Caco-2 (cell line): ENCODE measurements at regions not wholly inside any gene's neighbourhood (a gene's known extent, or its start where the extent isn't known, plus 50 kb on each side); places are given as distances from the start of the nearest gene placed in this dataset.

ENCODE experiments used
- BruUV-seq: library from RNA; stranded (reverse); fragments of 400-500 nt; replicated peaks from 2 replicates; lab custom pipeline; 2021; lab: Mats Ljungman, UMichigan
- CTCF ChIA-PET: fragments of 300-600 bp; sonication (Branson Sonifier 250); formaldehyde crosslinking; loops from one replicate; lab custom pipeline; 2022; ENCODE audit warnings: antibody characterized with exemption; lab: Charles Lee
- POLR2A ChIA-PET: fragments of 300-600 bp; sonication (Branson Sonifier 250); formaldehyde crosslinking; loops from one replicate; lab custom pipeline; 2022; ENCODE audit warnings: antibody characterized with exemption; lab: Charles Lee
- DNase-seq, 2 experiments: peaks; one replicate each; pipeline versions ENCODE4 v3.0.0 to v3.0.0-alpha.2; 2020 to 2022
- H3K27me3 ChIP-seq: replicated peaks from 2 replicates; pipeline ENCODE4 v1.6.0; 2011; ENCODE audit warnings: low read length; ENCODE audit not compliant: control insufficient read depth, insufficient read depth
- H3K36me3 ChIP-seq: 2 replicates; pipeline ENCODE4 v1.5.1; 2011; ENCODE audit warnings: low read length; ENCODE audit not compliant: control insufficient read depth, insufficient read depth
- H3K4me1 ChIP-seq: fragments of 250-450 bp; sonication (Bioruptor Pico); 2 replicates; pipeline ENCODE4 v1.5.1; 2020; ENCODE audit warnings: mild to moderate bottlenecking
- H3K4me3 ChIP-seq: 2 replicates; pipeline ENCODE4 v1.5.1; 2011; ENCODE audit warnings: low read depth, mild to moderate bottlenecking, control low read depth, low read length
- H3K9me3 ChIP-seq: fragments of 250-450 bp; sonication (Bioruptor Pico); 2 replicates; pipeline ENCODE4 v1.5.1; 2020; ENCODE audit warnings: mild to moderate bottlenecking, moderate library complexity
- H3K27ac Mint-ChIP-seq: one replicate; pipeline ENCODE4 v1.8.0; 2022; ENCODE audit warnings: mixed read lengths; ENCODE audit not compliant: unreplicated experiment
- H3K27me3 Mint-ChIP-seq: one replicate; pipeline ENCODE4 v1.8.0; 2022; ENCODE audit warnings: mixed read lengths; ENCODE audit not compliant: insufficient read depth, unreplicated experiment
- H3K36me3 Mint-ChIP-seq: one replicate; pipeline ENCODE4 v1.8.0; 2022; ENCODE audit warnings: mild to moderate bottlenecking, mixed read lengths; ENCODE audit not compliant: insufficient read depth, unreplicated experiment
- H3K4me1 Mint-ChIP-seq: one replicate; pipeline ENCODE4 v1.8.0; 2022; ENCODE audit warnings: low read depth, mixed read lengths; ENCODE audit not compliant: unreplicated experiment
- H3K4me3 Mint-ChIP-seq: one replicate; pipeline ENCODE4 v1.8.0; 2022; ENCODE audit warnings: mild to moderate bottlenecking, moderate library complexity, mixed read lengths; ENCODE audit not compliant: unreplicated experiment
- H3K9me3 Mint-ChIP-seq: one replicate; pipeline ENCODE4 v1.8.0; 2022; ENCODE audit warnings: mixed read lengths; ENCODE audit not compliant: unreplicated experiment
- CTCF ChIP-seq, 2 experiments: fragments of 200-600 bp in 1 of 2; IDR thresholded peaks; 1 replicate in 1 of 2; 2 replicates in 1 of 2; pipeline versions ENCODE4 v1.5.1 to v1.8.0; 2011 to 2022; ENCODE audit warnings: antibody characterized with exemption in 1 of 2, control low read depth in 1 of 2, inconsistent platforms in 1 of 2, low read depth in 1 of 2, low read length in 1 of 2, mild to moderate bottlenecking in 1 of 2, moderate library complexity in 1 of 2; ENCODE audit not compliant: insufficient read depth in 1 of 2, severe bottlenecking in 1 of 2, unreplicated experiment in 1 of 2
- intact Hi-C: fragments of 100-400 bp; cut with micrococcal nuclease; formaldehyde crosslinking; loops from one replicate; pipeline ENCODE4 v1.10.0; 2022; ENCODE audit not compliant: unreplicated experiment

- POLR2A ChIA-PET, result no interaction called here
- no peak overlapping the region for H3K27ac Mint-ChIP-seq
Observed at GRCh38 chr13:27679896-27680295, 58.2 kb downstream of the POLR1D start.

GRCh38 chr13:27680465-27680864 lies 58.8 kb downstream of the POLR1D start:
- no peak for DNase-seq
- TF ChIP-seq CTCF (IDR thresholded peaks at IDR 0.05; ENCODE audit: insufficient read depth in 1 of 2, low read depth in 1 of 2, low read length in 1 of 2, severe bottlenecking in 1 of 2, unreplicated experiment in 1 of 2), result no peak
- Histone ChIP-seq H3K9me3 (0 out of 2 replicates have a peak, but pooled peaks cover 3% of the 10 kb centered on the region), H3K4me1 (no peaks in the 10 kb centered on the region), H3K36me3 (no peaks in the 10 kb centered on the region), H3K4me3 (no peak overlapping the region), H3K27me3 (no peaks in the 10 kb centered on the region)
- Mint-ChIP-seq H3K36me3 (no peaks in the 10 kb centered on the region), H3K27me3 (peaks cover 9% of the 10 kb centered on the region), H3K9me3 (no peaks in the 10 kb centered on the region), H3K4me1 (no peaks in the 10 kb centered on the region), H3K4me3 (no peak overlapping the region), H3K27ac (no peak overlapping the region)
- CTCF ChIA-PET, result no interaction called here
- intact Hi-C loops, result no loop called here
- POLR2A ChIA-PET, result no interaction called here
- no TSS peak for BruUV-seq

More at GRCh38 chr13:27679896-27680295, 58.2 kb downstream of the POLR1D start:
- peaks cover 9% of the 10 kb centered on the region for H3K27me3 Mint-ChIP-seq
- BruUV-seq, result no TSS peak
- no peak for DNase-seq
- Histone ChIP-seq H3K27me3 (no peaks in the 10 kb centered on the region), H3K4me1 (no peaks in the 10 kb centered on the region), H3K36me3 (no peaks in the 10 kb centered on the region), H3K4me3 (no peak overlapping the region), H3K9me3 (0 out of 2 replicates have a peak, but pooled peaks cover 3% of the 10 kb centered on the region)
- CTCF ChIA-PET, result no interaction called here
- intact Hi-C loops, result no loop called here
- H3K4me1 Mint-ChIP-seq, result no peaks in the 10 kb centered on the region
- H3K4me3 Mint-ChIP-seq, result no peak overlapping the region
- no peaks in the 10 kb centered on the region for H3K9me3 Mint-ChIP-seq
- H3K36me3 Mint-ChIP-seq, result no peaks in the 10 kb centered on the region
- TF ChIP-seq CTCF (IDR thresholded peaks at IDR 0.05; ENCODE audit: insufficient read depth in 1 of 2, low read depth in 1 of 2, low read length in 1 of 2, severe bottlenecking in 1 of 2, unreplicated experiment in 1 of 2), result no peak

- ChIA-PET CTCF (no interaction called here), POLR2A (no interaction called here)
- Mint-ChIP-seq H3K27me3 (peaks cover 3% of the 10 kb centered on the region), H3K4me1 (no peaks in the 10 kb centered on the region), H3K36me3 (no peaks in the 10 kb centered on the region), H3K27ac (no peak overlapping the region), H3K9me3 (peaks cover 9% of the 10 kb centered on the region), H3K4me3 (no peak overlapping the region)
- no peaks in the 10 kb centered on the region for H3K4me1 ChIP-seq
- no TSS peak for BruUV-seq
- H3K4me3 ChIP-seq, result no peak overlapping the region
- no peak for TF ChIP-seq CTCF (IDR thresholded peaks at IDR 0.05; ENCODE audit: insufficient read depth in 1 of 2, low read depth in 1 of 2, low read length in 1 of 2, severe bottlenecking in 1 of 2, unreplicated experiment in 1 of 2)
- intact Hi-C loops, result no loop called here
- H3K36me3 ChIP-seq, result no peaks in the 10 kb centered on the region
- no peak for DNase-seq
- no peaks in the 10 kb centered on the region for H3K27me3 ChIP-seq
- 0 out of 2 replicates have a peak, but pooled peaks cover 3% of the 10 kb centered on the region for H3K9me3 ChIP-seq
Observed at GRCh38 chr13:27691207-27691606, 69.5 kb downstream of the POLR1D start.
